OCI-LY3 (cell line): ENCODE measurements at regions not wholly inside any gene's neighbourhood (a gene's known extent, or its start where the extent isn't known, plus 50 kb on each side); places are given as distances from the start of the nearest gene placed in this dataset.

ENCODE experiments used
- H2AFZ ChIP-seq: fragments of 200-600, 300-600 bp; shearing (Covaris generic); 2 replicates; pipeline ENCODE4 v1.6.0; 2014; ENCODE audit warnings: antibody characterized with exemption, low read depth, low read length
- H3K27ac ChIP-seq: fragments of 200-600, 300-600 bp; sonication (generic); 2 replicates; pipeline ENCODE4 v1.5.1; 2014; ENCODE audit warnings: mild to moderate bottlenecking, low read length, moderate library complexity, mixed read lengths
- H3K27me3 ChIP-seq: fragments of 200-600, 300-600 bp; sonication (generic); 2 replicates; pipeline ENCODE4 v1.6.1; 2014; ENCODE audit warnings: low read depth, low read length, mixed read lengths
- H3K36me3 ChIP-seq: fragments of 200-600, 300-600 bp; sonication (generic); replicated peaks from 2 replicates; pipeline ENCODE3; 2014; ENCODE audit warnings: low read depth, low read length, mixed read lengths
- H3K4me1 ChIP-seq: fragments of 300-600, 200-600 bp; sonication (generic); 2 replicates; pipeline ENCODE4 v1.6.1; 2014; ENCODE audit warnings: low read length, mixed read lengths
- H3K4me2 ChIP-seq: fragments of 200-600, 300-600 bp; sonication (generic); 2 replicates; pipeline ENCODE4 v1.6.1; 2014; ENCODE audit warnings: low read length, mixed read lengths
- H3K4me3 ChIP-seq: fragments of 300-600, 200-600 bp; sonication (generic); 2 replicates; pipeline ENCODE4 v1.5.1; 2014; ENCODE audit warnings: antibody characterized with exemption, mild to moderate bottlenecking, low read length, moderate library complexity
- H3K79me2 ChIP-seq: fragments of 300-600, 200-600 bp; shearing (Covaris generic); 2 replicates; pipeline ENCODE4 v1.6.1; 2014; ENCODE audit warnings: mild to moderate bottlenecking, low read length, mixed read lengths
- H3K9ac ChIP-seq: fragments of 300-600, 200-600 bp; shearing (Covaris generic); 2 replicates; pipeline ENCODE4 v1.6.0; 2014; ENCODE audit warnings: mild to moderate bottlenecking, low read length, moderate library complexity
- H3K9me3 ChIP-seq: fragments of 200-600, 300-600 bp; shearing (Covaris generic); 2 replicates; pipeline ENCODE4 v1.6.1; 2014; ENCODE audit warnings: low read length, mixed read lengths; ENCODE audit not compliant: insufficient read depth
- H4K20me1 ChIP-seq: fragments of 200-600, 300-600 bp; sonication (generic); 2 replicates; pipeline ENCODE4 v1.6.1; 2016; ENCODE audit warnings: low read length, mixed read lengths; ENCODE audit not compliant: insufficient read depth
- CTCF ChIP-seq: fragments of 200-600, 300-600 bp; sonication (generic); IDR thresholded peaks from 2 replicates; pipeline ENCODE4 v1.5.1; 2014; ENCODE audit warnings: antibody characterized with exemption, low read length, low read depth
- EZH2phosphoT487 ChIP-seq: fragments of 200-600 bp; shearing (Covaris generic); IDR thresholded peaks from 2 replicates; pipeline ENCODE4 v1.6.1; 2018; ENCODE audit warnings: antibody characterized with exemption, mixed run types, low read depth

- H4K20me1 ChIP-seq: no peaks in the 10 kb centered on the region
- TF ChIP-seq CTCF (no peak), EZH2phosphoT487 (no peak)
- H3K4me1 ChIP-seq: no peaks in the 10 kb centered on the region
- H3K79me2 ChIP-seq: no peaks in the 10 kb centered on the region
- H2AFZ ChIP-seq: no peak overlapping the region
- no peak overlapping the region for H3K4me2 ChIP-seq
- H3K4me3 ChIP-seq: no peak overlapping the region
- H3K27ac ChIP-seq: no peak overlapping the region
- no peaks in the 10 kb centered on the region for H3K27me3 ChIP-seq
- no peaks in the 10 kb centered on the region for H3K36me3 ChIP-seq
- H3K9ac ChIP-seq: no peak overlapping the region
- no peaks in the 10 kb centered on the region for H3K9me3 ChIP-seq
Measured at GRCh38 chr2:228675091-228675490, 493.6 kb upstream of the SPHKAP start.

GRCh38 chr2:228673876-228674554 lies 492.5 kb upstream of the SPHKAP start:
- Histone ChIP-seq H3K27me3 (no peaks in the 10 kb centered on the region), H3K36me3 (no peaks in the 10 kb centered on the region), H3K79me2 (no peaks in the 10 kb centered on the region), H2AFZ (no peak overlapping the region), H3K4me1 (no peaks in the 10 kb centered on the region), H4K20me1 (no peaks in the 10 kb centered on the region), H3K4me3 (no peak overlapping the region), H3K4me2 (no peak overlapping the region), H3K9me3 (no peaks in the 10 kb centered on the region), H3K9ac (no peak overlapping the region), H3K27ac (no peak overlapping the region)
- no peak for TF ChIP-seq CTCF
- no peak for TF ChIP-seq EZH2phosphoT487

GRCh38 chr2:228669690-228670089 lies 488.2 kb upstream of the SPHKAP start:
- H3K36me3 ChIP-seq: no peaks in the 10 kb centered on the region
- H3K27ac ChIP-seq: no peak overlapping the region
- H3K9ac ChIP-seq: no peak overlapping the region
- H3K9me3 ChIP-seq: no peaks in the 10 kb centered on the region
- H3K4me3 ChIP-seq: no peak overlapping the region
- H4K20me1 ChIP-seq: no peaks in the 10 kb centered on the region
- H3K27me3 ChIP-seq: no peaks in the 10 kb centered on the region
- H3K79me2 ChIP-seq: no peaks in the 10 kb centered on the region
- TF ChIP-seq CTCF: no peak
- TF ChIP-seq EZH2phosphoT487: no peak
- H2AFZ ChIP-seq: no peak overlapping the region
- no peak overlapping the region for H3K4me2 ChIP-seq
- no peaks in the 10 kb centered on the region for H3K4me1 ChIP-seq

GRCh38 chr2:228665232-228665631 lies 483.7 kb upstream of the SPHKAP start:
- H3K27me3 ChIP-seq: no peaks in the 10 kb centered on the region
- no peaks in the 10 kb centered on the region for H3K4me1 ChIP-seq

More at GRCh38 chr2:228665232-228665631, 483.7 kb upstream of the SPHKAP start:
- no peak overlapping the region for H3K4me2 ChIP-seq
- TF ChIP-seq CTCF: no peak
- TF ChIP-seq EZH2phosphoT487: no peak
- H3K79me2 ChIP-seq: no peaks in the 10 kb centered on the region
- H4K20me1 ChIP-seq: no peaks in the 10 kb centered on the region
- no peaks in the 10 kb centered on the region for H3K36me3 ChIP-seq
- H2AFZ ChIP-seq: no peak overlapping the region
- no peak overlapping the region for H3K27ac ChIP-seq
- H3K9ac ChIP-seq: no peak overlapping the region
- no peak overlapping the region for H3K4me3 ChIP-seq
- no peaks in the 10 kb centered on the region for H3K9me3 ChIP-seq
